Parathyroid adenoma (tissue), 2 donors: ENCODE measurements at regions not wholly inside any gene's neighbourhood (a gene's known extent, or its start where the extent isn't known, plus 50 kb on each side); places are given as distances from the start of the nearest gene placed in this dataset.

ENCODE experiments used
- H2AFZ ChIP-seq: fragments of 300-600 bp; sonication (generic); one replicate; pipeline ENCODE4 v1.7.0; 2017; ENCODE audit warnings: antibody characterized with exemption, mild to moderate bottlenecking
- H3K27ac ChIP-seq: fragments of 300-600 bp; sonication (generic); one replicate; pipeline ENCODE4 v1.7.0; 2017
- H3K27me3 ChIP-seq: fragments of 300-600 bp; sonication (generic); one replicate; pipeline ENCODE4 v1.7.0; 2017; ENCODE audit warnings: low read length; ENCODE audit not compliant: control insufficient read depth, insufficient read depth
- H3K36me3 ChIP-seq: fragments of 300-600 bp; sonication (generic); one replicate; pipeline ENCODE4 v1.7.0; 2017; ENCODE audit warnings: low read length; ENCODE audit not compliant: control insufficient read depth, insufficient read depth
- H3K4me1 ChIP-seq: fragments of 300-600 bp; sonication (generic); one replicate; pipeline ENCODE4 v1.7.0; 2017; ENCODE audit warnings: control low read depth
- H3K4me2 ChIP-seq: fragments of 300-600 bp; sonication (generic); one replicate; pipeline ENCODE4 v1.7.0; 2017; ENCODE audit warnings: low read length
- H3K4me3 ChIP-seq: fragments of 300-600 bp; sonication (generic); one replicate; pipeline ENCODE4 v1.7.0; 2017; ENCODE audit warnings: low read depth, low read length
- H3K79me2 ChIP-seq: fragments of 300-600 bp; sonication (generic); one replicate; pipeline ENCODE4 v1.7.0; 2017; ENCODE audit warnings: control low read depth
- H3K9ac ChIP-seq: fragments of 300-600 bp; sonication (generic); one replicate; pipeline ENCODE4 v1.7.0; 2017; ENCODE audit warnings: mild to moderate bottlenecking
- H3K9me3 ChIP-seq: fragments of 300-600 bp; sonication (generic); one replicate; pipeline ENCODE4 v1.7.0; 2017; ENCODE audit warnings: low read length; ENCODE audit not compliant: control insufficient read depth
- CTCF ChIP-seq: fragments of 300-600 bp; sonication (generic); IDR thresholded peaks from one replicate; pipeline ENCODE4 v1.7.0; 2017; ENCODE audit warnings: antibody characterized with exemption, mild to moderate bottlenecking
- donor health status: primary hyperparathyroidism.

GRCh38 chr1:194043984-194044755 lies 857.8 kb upstream of the B3GALT2 start:
- no peak overlapping the region for H3K4me3 ChIP-seq
- H3K36me3 ChIP-seq = no peaks in the 10 kb centered on the region
- H3K27ac ChIP-seq = no peak overlapping the region
- no peak overlapping the region for H3K9ac ChIP-seq
- H3K4me1 ChIP-seq = no peaks in the 10 kb centered on the region
- no peaks in the 10 kb centered on the region for H3K27me3 ChIP-seq
- H3K4me2 ChIP-seq = no peak overlapping the region
- H3K9me3 ChIP-seq = no peaks in the 10 kb centered on the region
- H2AFZ ChIP-seq = no peak overlapping the region
- TF ChIP-seq CTCF = no peak
- H3K79me2 ChIP-seq = no peaks in the 10 kb centered on the region

DNA sequence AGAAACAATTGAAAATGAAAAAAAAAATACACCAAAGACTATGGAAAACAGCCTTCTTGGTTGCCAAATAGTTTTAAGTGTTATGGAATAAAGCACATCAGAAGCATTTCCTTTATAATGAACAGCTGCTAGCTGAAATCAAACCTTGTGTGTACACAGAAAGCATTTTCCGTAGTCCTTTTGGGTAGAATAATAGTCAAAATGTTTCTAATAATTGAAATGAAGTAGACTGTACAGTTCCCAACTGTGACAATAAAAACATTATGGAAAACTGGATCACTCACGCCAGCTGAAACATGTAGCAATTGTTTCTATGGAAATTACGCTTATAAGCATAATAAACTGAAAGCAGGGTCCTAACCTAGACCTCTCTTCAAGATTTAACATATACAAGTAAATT lies 856.3 kb upstream of the B3GALT2 start:
- Histone ChIP-seq H3K9ac (no peak overlapping the region), H2AFZ (no peak overlapping the region), H3K79me2 (no peaks in the 10 kb centered on the region), H3K4me1 (no peaks in the 10 kb centered on the region), H3K36me3 (no peaks in the 10 kb centered on the region), H3K4me2 (no peak overlapping the region), H3K4me3 (no peak overlapping the region), H3K9me3 (no peaks in the 10 kb centered on the region), H3K27ac (no peak overlapping the region), H3K27me3 (no peaks in the 10 kb centered on the region)
- no peak for TF ChIP-seq CTCF

GRCh38 chr1:194040496-194040895 lies 854.1 kb upstream of the B3GALT2 start:
- Histone ChIP-seq H3K79me2 (no peaks in the 10 kb centered on the region), H3K4me2 (no peak overlapping the region), H3K27ac (no peak overlapping the region), H3K9me3 (no peaks in the 10 kb centered on the region), H3K36me3 (no peaks in the 10 kb centered on the region), H3K4me3 (no peak overlapping the region), H3K27me3 (no peaks in the 10 kb centered on the region), H3K9ac (no peak overlapping the region), H2AFZ (no peak overlapping the region), H3K4me1 (no peaks in the 10 kb centered on the region)
- no peak for TF ChIP-seq CTCF

- H3K79me2 ChIP-seq = no peaks in the 10 kb centered on the region
- no peaks in the 10 kb centered on the region for H3K36me3 ChIP-seq
These were observed 853.2 kb upstream of the B3GALT2 start for GRCh38 chr1:194039578-194039977.

More at GRCh38 chr1:194039578-194039977, 853.2 kb upstream of the B3GALT2 start:
- H3K27me3 ChIP-seq = no peaks in the 10 kb centered on the region
- no peak overlapping the region for H3K4me2 ChIP-seq
- H3K4me3 ChIP-seq = no peak overlapping the region
- no peaks in the 10 kb centered on the region for H3K9me3 ChIP-seq
- no peak overlapping the region for H2AFZ ChIP-seq
- no peak overlapping the region for H3K9ac ChIP-seq
- no peak for TF ChIP-seq CTCF
- H3K27ac ChIP-seq = no peak overlapping the region
- H3K4me1 ChIP-seq = no peaks in the 10 kb centered on the region
